Suppressor macrophage treated with lipopolysaccharide for 4 hours (primary cell): ENCODE measurements at regions not wholly inside any gene's neighbourhood (a gene's known extent, or its start where the extent isn't known, plus 50 kb on each side); places are given as distances from the start of the nearest gene placed in this dataset.
A peak's percentile ranks its signal among the peaks of the same experiment; 100 is the strongest.

Source experiments
- DNase-seq: peaks from one replicate; pipeline ENCODE4 v3.0.0-alpha.2; 2020

DNA sequence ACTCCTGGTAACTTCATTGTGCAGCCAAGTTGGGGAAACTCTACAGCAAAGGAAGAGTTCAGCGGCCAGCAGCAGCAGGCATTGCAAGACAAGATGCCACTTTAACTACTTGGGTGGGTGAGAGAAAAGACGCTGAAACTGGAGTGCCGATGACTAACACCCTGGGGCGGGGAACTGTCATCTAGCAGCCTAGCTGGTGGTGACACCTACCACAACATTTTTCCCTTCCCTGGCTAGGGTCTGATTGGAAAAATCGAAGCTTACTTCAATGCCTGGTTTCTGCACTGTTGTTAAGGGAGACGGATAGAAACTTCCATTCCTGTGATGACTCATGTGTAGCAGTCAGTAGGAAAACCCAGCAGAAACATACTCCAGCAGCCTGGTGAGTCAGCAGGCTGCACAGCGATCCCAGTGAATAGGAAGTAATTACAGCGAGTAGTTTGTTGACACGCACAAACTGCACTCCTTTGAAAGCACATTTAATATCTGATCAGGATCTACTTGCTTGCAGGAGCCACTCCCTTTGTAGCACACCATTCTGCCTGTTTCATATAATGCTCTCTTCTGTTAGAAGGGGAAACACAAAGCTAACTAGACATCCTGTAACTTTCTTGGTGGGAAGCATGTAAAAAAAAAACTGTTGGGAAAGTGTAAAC, 62.1 kb upstream of the MAPRE2 start:
- DNase-seq: peak; percentile 92

DNA sequence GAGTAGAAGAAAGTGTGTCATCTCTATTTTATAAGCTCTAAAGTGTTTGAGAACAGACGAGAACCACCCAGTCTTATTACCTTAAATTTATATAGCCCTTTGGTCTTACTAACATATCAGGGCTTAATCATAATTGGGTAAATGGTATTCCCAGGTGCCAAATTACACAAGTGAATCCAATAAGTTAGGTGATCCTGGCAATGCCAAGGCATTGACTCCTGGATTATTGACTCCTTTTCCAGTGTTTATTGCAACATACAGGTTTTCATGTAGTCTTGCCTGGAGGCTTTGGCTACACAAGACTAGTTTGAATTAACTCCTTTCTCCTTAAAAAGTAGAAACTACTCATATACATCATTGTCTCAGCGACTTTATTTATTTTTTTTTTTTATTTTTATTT, 59.7 kb upstream of the MAPRE2 start:
- no peak for DNase-seq

DNA sequence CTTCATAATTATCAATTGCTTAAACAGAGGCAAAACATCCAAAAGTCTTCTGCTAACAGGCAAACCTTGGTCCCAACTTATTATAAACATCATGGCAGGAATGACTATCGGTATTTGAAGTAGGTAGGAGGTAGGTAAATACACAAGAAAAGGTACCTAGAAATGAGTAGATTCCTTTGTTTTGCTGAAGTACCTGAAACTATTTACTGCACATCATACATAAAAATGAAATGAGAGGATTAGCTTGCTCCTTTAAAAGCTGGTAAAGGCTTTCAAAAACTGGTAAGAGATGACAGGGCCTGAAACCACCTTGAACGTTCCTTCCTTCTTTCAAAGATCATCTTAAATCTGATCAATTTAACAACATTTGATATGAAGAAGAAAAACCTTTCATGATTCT, 55.2 kb upstream of the MAPRE2 start:
- no peak for DNase-seq

DNA sequence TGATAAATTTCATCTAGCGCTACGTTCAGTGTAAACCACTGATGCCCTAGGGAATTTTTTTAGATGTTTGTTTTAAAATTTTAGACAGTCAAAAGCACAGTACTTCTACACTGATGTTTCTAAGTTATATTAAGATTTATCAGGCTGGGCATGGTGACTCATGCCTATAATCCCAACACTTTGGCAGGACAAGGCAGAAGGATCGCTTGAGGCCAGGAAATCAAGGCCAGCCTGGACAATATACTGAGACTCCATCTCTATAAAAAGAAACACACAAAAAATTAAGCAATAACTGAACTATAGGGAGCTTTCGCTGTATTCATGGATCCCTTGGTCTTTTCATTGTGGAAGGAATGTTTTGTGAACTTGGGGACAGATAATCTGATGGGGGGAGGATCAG, 50.6 kb upstream of the MAPRE2 start:
- no peak for DNase-seq

DNA sequence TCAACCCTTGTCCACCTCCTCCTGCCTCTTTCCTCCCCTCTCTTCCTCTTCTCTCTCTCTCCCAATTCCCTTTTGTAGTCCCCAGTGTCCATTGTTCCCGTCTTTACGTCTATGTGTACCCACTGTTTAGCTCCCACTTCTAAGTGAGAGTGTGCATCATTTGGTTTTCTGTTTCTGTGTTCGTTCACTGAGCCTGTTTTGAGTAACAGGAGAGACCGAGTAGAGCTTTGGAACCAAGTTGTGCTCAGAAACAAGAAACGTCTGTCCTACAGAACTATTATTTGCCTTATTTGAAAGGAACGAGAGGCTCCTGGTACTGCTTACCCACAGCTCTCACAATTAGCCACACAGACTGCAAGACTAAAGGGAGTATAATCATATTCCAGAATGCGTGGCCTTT, 50.1 kb upstream of the MAPRE2 start:
- no peak for DNase-seq
